ENCODE measurements at regions not wholly inside any gene's neighbourhood (a gene's known extent, or its start where the extent isn't known, plus 50 kb on each side); places are given as distances from the start of the nearest gene placed in this dataset.

DNA sequence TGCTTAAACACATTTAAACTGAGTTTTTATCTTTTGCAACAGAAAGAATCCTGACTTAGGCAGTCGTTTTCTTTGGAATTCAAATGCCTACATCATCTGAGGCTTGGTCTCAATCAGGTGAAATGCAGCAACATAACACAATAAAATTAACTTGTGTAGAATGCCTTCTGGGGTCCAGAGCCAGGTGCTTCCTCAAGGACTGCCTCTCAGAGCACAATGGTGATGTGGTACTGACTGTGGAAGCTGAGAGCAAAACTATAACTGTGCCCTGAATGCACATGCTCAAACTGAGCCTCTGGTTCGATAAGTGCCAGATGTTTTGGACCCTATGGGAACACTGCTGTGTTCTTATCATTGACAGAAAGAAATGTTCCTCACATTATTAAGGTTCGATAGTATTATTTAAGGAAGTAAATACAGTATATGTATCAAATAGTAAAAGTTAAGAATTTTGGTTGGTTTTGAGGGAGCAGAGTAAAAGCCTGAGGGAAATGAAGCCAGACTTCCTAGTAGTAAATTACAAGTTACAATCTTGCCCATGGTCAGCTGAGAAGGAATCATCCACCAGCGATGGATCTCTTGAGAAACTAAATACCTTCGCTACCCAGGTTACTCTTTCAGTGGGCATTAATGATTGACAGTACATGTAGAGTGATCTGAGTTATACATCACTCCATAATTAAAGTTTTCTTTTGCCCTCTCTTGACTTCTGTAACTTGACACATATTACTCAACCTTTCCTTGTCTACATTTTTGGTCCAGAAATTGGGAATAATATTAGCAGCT is 122.9 kb upstream of the ATP2B1 start:
- TF ChIP-seq POLR2A (IDR thresholded peaks at IDR 0.05), result no peak
- TF ChIP-seq, protein P1, sequence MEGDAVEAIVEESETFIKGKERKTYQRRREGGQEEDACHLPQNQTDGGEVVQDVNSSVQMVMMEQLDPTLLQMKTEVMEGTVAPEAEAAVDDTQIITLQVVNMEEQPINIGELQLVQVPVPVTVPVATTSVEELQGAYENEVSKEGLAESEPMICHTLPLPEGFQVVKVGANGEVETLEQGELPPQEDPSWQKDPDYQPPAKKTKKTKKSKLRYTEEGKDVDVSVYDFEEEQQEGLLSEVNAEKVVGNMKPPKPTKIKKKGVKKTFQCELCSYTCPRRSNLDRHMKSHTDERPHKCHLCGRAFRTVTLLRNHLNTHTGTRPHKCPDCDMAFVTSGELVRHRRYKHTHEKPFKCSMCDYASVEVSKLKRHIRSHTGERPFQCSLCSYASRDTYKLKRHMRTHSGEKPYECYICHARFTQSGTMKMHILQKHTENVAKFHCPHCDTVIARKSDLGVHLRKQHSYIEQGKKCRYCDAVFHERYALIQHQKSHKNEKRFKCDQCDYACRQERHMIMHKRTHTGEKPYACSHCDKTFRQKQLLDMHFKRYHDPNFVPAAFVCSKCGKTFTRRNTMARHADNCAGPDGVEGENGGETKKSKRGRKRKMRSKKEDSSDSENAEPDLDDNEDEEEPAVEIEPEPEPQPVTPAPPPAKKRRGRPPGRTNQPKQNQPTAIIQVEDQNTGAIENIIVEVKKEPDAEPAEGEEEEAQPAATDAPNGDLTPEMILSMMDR (IDR thresholded peaks at IDR 0.05), result no peak
